ENCODE measurements at regions not wholly inside any gene's neighbourhood (a gene's known extent, or its start where the extent isn't known, plus 50 kb on each side); places are given as distances from the start of the nearest gene placed in this dataset.
A peak's percentile ranks its signal among the peaks of the same experiment; 100 is the strongest.
"Not testable (repeated sequence)": the region's sequence is repeated elsewhere in the genome, so short reads cannot be mapped to it uniquely, and the experiment has no call there.

GRCh38 chr20:2203436-2203835 is 92.4 kb upstream of the TGM3 start:
- no peak for DNase-seq

GRCh38 chr20:2204021-2204420 is 91.8 kb upstream of the TGM3 start:
- DNase-seq = no peak

- peak; percentile 87 for DNase-seq
Measured at GRCh38 chr20:2206957-2207769, 88.6 kb upstream of the TGM3 start.

- no peak for DNase-seq
Measured at GRCh38 chr20:2207770-2208097, 88.1 kb upstream of the TGM3 start.

- DNase-seq = no peak
Measured at GRCh38 chr20:2208897-2209296, 86.9 kb upstream of the TGM3 start.

GRCh38 chr20:2210646-2211552 is 84.9 kb upstream of the TGM3 start:
- no peak for DNase-seq

- DNase-seq = no peak
Measured at GRCh38 chr20:2212456-2213015, 83.3 kb upstream of the TGM3 start.

- DNase-seq = no peak
Measured at GRCh38 chr20:2213401-2213800, 82.4 kb upstream of the TGM3 start.

GRCh38 chr20:2217857-2218539 is 77.8 kb upstream of the TGM3 start:
- no peak for DNase-seq

GRCh38 chr20:2219481-2220006 is 76.3 kb upstream of the TGM3 start:
- no peak for DNase-seq

GRCh38 chr20:2220298-2220697 is 75.5 kb upstream of the TGM3 start:
- no peak for DNase-seq

GRCh38 chr20:2221921-2222320 is 73.9 kb upstream of the TGM3 start:
- no peak for DNase-seq

- no peak for DNase-seq
Measured at GRCh38 chr20:2223558-2224367, 72.0 kb upstream of the TGM3 start.

- DNase-seq = no peak
Measured at GRCh38 chr20:2224368-2224639, 71.5 kb upstream of the TGM3 start.

- DNase-seq = not testable (repeated sequence)
Measured at GRCh38 chr20:2227285-2227684, 68.5 kb upstream of the TGM3 start.

- no peak for DNase-seq
Measured at GRCh38 chr20:2227861-2228260, 67.9 kb upstream of the TGM3 start.

GRCh38 chr20:2228926-2229325 is 66.9 kb upstream of the TGM3 start:
- DNase-seq = no peak

- DNase-seq = no peak
Measured at GRCh38 chr20:2230726-2231488, 64.9 kb upstream of the TGM3 start.

GRCh38 chr20:2231701-2232100 is 64.1 kb upstream of the TGM3 start:
- no peak for DNase-seq

- DNase-seq = no peak
Measured at GRCh38 chr20:2234598-2235191, 61.1 kb upstream of the TGM3 start.

GRCh38 chr20:2236256-2236655 is 59.5 kb upstream of the TGM3 start:
- DNase-seq = no peak

All from activated CD8-positive, alpha-beta memory T cell treated with anti-CD3 and anti-CD28 coated beads, Interleukin-2, amount 50 U/mL, for 4 hours (primary cell).